ENCODE measurements at regions not wholly inside any gene's neighbourhood (a gene's known extent, or its start where the extent isn't known, plus 50 kb on each side); places are given as distances from the start of the nearest gene placed in this dataset.

GRCh38 chr4:136946307-136946907 lies 585.9 kb downstream of the PCDH18 start:
- TF ChIP-seq CTCF (conservative IDR thresholded peaks at IDR 0.05 in 1 of 2, IDR thresholded peaks at IDR 0.05 in 1 of 2; ENCODE audit: low read depth in 1 of 2, low read length in 2 of 2) (no peak), EZH2 (IDR thresholded peaks at IDR 0.05; ENCODE audit: low read length, missing control alignments) (no peak)

All from fibroblast of lung (primary cell).